ENCODE measurements at regions not wholly inside any gene's neighbourhood (a gene's known extent, or its start where the extent isn't known, plus 50 kb on each side); places are given as distances from the start of the nearest gene placed in this dataset.

- peak; percentile 67 for DNase-seq
- no peaks in the 10 kb centered on the region for H3K36me3 ChIP-seq (ENCODE audit: low read depth, low read length)
- BruUV-seq (replicated peaks), result no TSS peak
- intact Hi-C loops (cut with micrococcal nuclease), result no loop called here
- no peak overlapping the region for H3K4me3 ChIP-seq (ENCODE audit: low read length)
- no peak overlapping the region for H3K9ac ChIP-seq (ENCODE audit: low read length)
- no peaks in the 10 kb centered on the region for H3K9me3 ChIP-seq (ENCODE audit: low read length)
- TF ChIP-seq CTCF (conservative IDR thresholded peaks at IDR 0.05; ENCODE audit: low read depth, low read length) (no peak), EZH2phosphoT487 (IDR thresholded peaks at IDR 0.05; ENCODE audit: borderline replicate concordance, low read length) (no peak), EZH2 (IDR thresholded peaks at IDR 0.05; ENCODE audit: low read length, unreplicated experiment) (no peak)
- H3K27ac ChIP-seq (ENCODE audit: low read length), result no peak overlapping the region
- POLR2A ChIA-PET (ENCODE audit: unreplicated experiment), result no interaction called here
- peaks cover 20% of the 10 kb centered on the region for H3K27me3 ChIP-seq (ENCODE audit: low read length)
- H3K9me2 ChIP-seq (replicated peaks; ENCODE audit: low read length), result no peaks in the 10 kb centered on the region
- no peaks in the 10 kb centered on the region for H3K4me1 ChIP-seq (ENCODE audit: insufficient read depth, low read length)
- CTCF ChIA-PET, result no interaction called here
- H3K79me2 ChIP-seq (ENCODE audit: low read length), result no peaks in the 10 kb centered on the region
- H4K20me1 ChIP-seq (ENCODE audit: low read length), result no peaks in the 10 kb centered on the region
- ATAC-seq, result peak; percentile 51
- H2AFZ ChIP-seq (ENCODE audit: low read length), result no peak overlapping the region
- H3K4me2 ChIP-seq (ENCODE audit: low read length), result no peak overlapping the region
- H3F3A ChIP-seq (ENCODE audit: low read length, unreplicated experiment), result no peaks in the 10 kb centered on the region
Observed at GRCh38 chr6:41446907-41447545, 99.2 kb upstream of the FOXP4 start.

GRCh38 chr6:41448256-41448655, 97.9 kb upstream of the FOXP4 start:
- ChIA-PET CTCF (no interaction called here), POLR2A (ENCODE audit: unreplicated experiment) (no interaction called here)
- no peak overlapping the region for H3K9ac ChIP-seq (ENCODE audit: low read length)
- no peak overlapping the region for H3K27ac ChIP-seq (ENCODE audit: low read length)
- DNase-seq (no peak), ATAC-seq (no peak)
- H4K20me1 ChIP-seq (ENCODE audit: low read length), result no peaks in the 10 kb centered on the region
- intact Hi-C loops (cut with micrococcal nuclease), result no loop called here
- H3K4me3 ChIP-seq (ENCODE audit: low read length), result no peak overlapping the region
- H3K36me3 ChIP-seq (ENCODE audit: low read depth, low read length), result no peaks in the 10 kb centered on the region
- H3K4me1 ChIP-seq (ENCODE audit: insufficient read depth, low read length), result no peaks in the 10 kb centered on the region
- no peaks in the 10 kb centered on the region for H3K79me2 ChIP-seq (ENCODE audit: low read length)
- H3K27me3 ChIP-seq (ENCODE audit: low read length), result 0 out of 2 replicates have a peak, but pooled peaks cover 8% of the 10 kb centered on the region
- no peaks in the 10 kb centered on the region for H3K9me3 ChIP-seq (ENCODE audit: low read length)
- BruUV-seq (replicated peaks), result no TSS peak
- H3K9me2 ChIP-seq (replicated peaks; ENCODE audit: low read length), result no peaks in the 10 kb centered on the region
- H2AFZ ChIP-seq (ENCODE audit: low read length), result no peak overlapping the region
- TF ChIP-seq EZH2 (IDR thresholded peaks at IDR 0.05; ENCODE audit: low read length, unreplicated experiment) (no peak), EZH2phosphoT487 (IDR thresholded peaks at IDR 0.05; ENCODE audit: borderline replicate concordance, low read length) (no peak), CTCF (conservative IDR thresholded peaks at IDR 0.05; ENCODE audit: low read depth, low read length) (no peak)
- no peaks in the 10 kb centered on the region for H3F3A ChIP-seq (ENCODE audit: low read length, unreplicated experiment)
- H3K4me2 ChIP-seq (ENCODE audit: low read length), result no peak overlapping the region

GRCh38 chr6:41449399-41450245, 96.6 kb upstream of the FOXP4 start:
- POLR2A ChIA-PET (ENCODE audit: unreplicated experiment), result no interaction called here
- Histone ChIP-seq H3F3A (ENCODE audit: low read length, unreplicated experiment) (no peaks in the 10 kb centered on the region), H3K4me2 (ENCODE audit: low read length) (no peak overlapping the region), H4K20me1 (ENCODE audit: low read length) (no peaks in the 10 kb centered on the region), H3K9me3 (ENCODE audit: low read length) (no peaks in the 10 kb centered on the region), H3K9me2 (replicated peaks; ENCODE audit: low read length) (no peaks in the 10 kb centered on the region), H3K79me2 (ENCODE audit: low read length) (no peaks in the 10 kb centered on the region), H2AFZ (ENCODE audit: low read length) (no peak overlapping the region), H3K4me3 (ENCODE audit: low read length) (no peak overlapping the region), H3K27me3 (ENCODE audit: low read length) (peaks cover 12% of the 10 kb centered on the region), H3K27ac (ENCODE audit: low read length) (no peak overlapping the region), H3K4me1 (ENCODE audit: insufficient read depth, low read length) (no peaks in the 10 kb centered on the region), H3K36me3 (ENCODE audit: low read depth, low read length) (no peaks in the 10 kb centered on the region), H3K9ac (ENCODE audit: low read length) (no peak overlapping the region)
- no TSS peak for BruUV-seq (replicated peaks)
- intact Hi-C loops (cut with micrococcal nuclease), result no loop called here
- ATAC-seq (no peak), DNase-seq (no peak)
- TF ChIP-seq CTCF (conservative IDR thresholded peaks at IDR 0.05; ENCODE audit: low read depth, low read length), result no peak
- no peak for TF ChIP-seq EZH2 (IDR thresholded peaks at IDR 0.05; ENCODE audit: low read length, unreplicated experiment)
- TF ChIP-seq EZH2phosphoT487 (IDR thresholded peaks at IDR 0.05; ENCODE audit: borderline replicate concordance, low read length), result no peak
- CTCF ChIA-PET, result no interaction called here

All from PC-3 (cell line).